Muscle layer of duodenum (tissue), 2 donors: ENCODE measurements at regions not wholly inside any gene's neighbourhood (a gene's known extent, or its start where the extent isn't known, plus 50 kb on each side); places are given as distances from the start of the nearest gene placed in this dataset.

Source experiments
- H3K27ac ChIP-seq: one replicate; pipeline ENCODE4 v1.7.0; 2013; ENCODE audit warnings: mild to moderate bottlenecking, low read length
- H3K27me3 ChIP-seq: one replicate; pipeline ENCODE4 v1.7.0; 2013; ENCODE audit warnings: low read depth, mild to moderate bottlenecking, control low read depth, low read length
- H3K36me3 ChIP-seq, 2 donors: one replicate each; pipeline ENCODE4 v1.7.0; 2013; ENCODE audit warnings: low read length in 2 of 2, control low read depth in 1 of 2, mild to moderate bottlenecking in 1 of 2; ENCODE audit not compliant: insufficient read depth in 2 of 2, control insufficient read depth in 1 of 2
- H3K4me1 ChIP-seq, 2 donors: one replicate each; pipeline ENCODE4 v1.7.0; 2013; ENCODE audit warnings: low read length in 2 of 2, mild to moderate bottlenecking in 2 of 2, control low read depth in 1 of 2, moderate library complexity in 1 of 2; ENCODE audit not compliant: insufficient read depth in 2 of 2, control insufficient read depth in 1 of 2
- H3K4me3 ChIP-seq, 2 donors: one replicate each; pipeline ENCODE4 v1.7.0; 2013; ENCODE audit warnings: low read length in 2 of 2, low read depth in 1 of 2, mild to moderate bottlenecking in 1 of 2
- H3K9me3 ChIP-seq, 2 donors: one replicate each; pipeline ENCODE4 v1.7.0; 2013; ENCODE audit warnings: low read length in 2 of 2, control low read depth in 1 of 2, mild to moderate bottlenecking in 1 of 2; ENCODE audit not compliant: control insufficient read depth in 1 of 2
- donor health status: healthy.

DNA sequence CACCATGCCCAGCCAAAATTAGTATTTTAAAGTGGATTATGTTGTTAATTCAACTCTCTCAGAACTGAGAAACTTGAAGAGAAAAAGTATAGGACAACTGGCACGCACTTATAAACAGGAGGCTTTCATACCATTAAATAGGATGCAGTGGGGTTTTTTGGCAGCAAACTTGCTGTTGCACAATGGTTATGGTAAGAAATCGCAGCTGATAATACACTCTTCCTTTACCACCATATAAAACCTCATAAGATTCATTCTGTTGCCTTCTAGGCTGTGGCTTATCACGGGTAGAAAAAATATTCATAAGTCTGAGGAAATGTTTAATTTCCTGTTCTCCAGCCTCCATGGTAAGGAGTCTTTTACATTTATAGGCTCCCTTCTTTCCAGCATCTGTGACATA lies 95.3 kb downstream of the TMCO5A start:
- Histone ChIP-seq H3K9me3 (no peaks in the 10 kb centered on the region), H3K27ac (no peak overlapping the region), H3K4me1 (no peaks in the 10 kb centered on the region), H3K27me3 (no peaks in the 10 kb centered on the region), H3K36me3 (no peaks in the 10 kb centered on the region), H3K4me3 (no peak overlapping the region)

DNA sequence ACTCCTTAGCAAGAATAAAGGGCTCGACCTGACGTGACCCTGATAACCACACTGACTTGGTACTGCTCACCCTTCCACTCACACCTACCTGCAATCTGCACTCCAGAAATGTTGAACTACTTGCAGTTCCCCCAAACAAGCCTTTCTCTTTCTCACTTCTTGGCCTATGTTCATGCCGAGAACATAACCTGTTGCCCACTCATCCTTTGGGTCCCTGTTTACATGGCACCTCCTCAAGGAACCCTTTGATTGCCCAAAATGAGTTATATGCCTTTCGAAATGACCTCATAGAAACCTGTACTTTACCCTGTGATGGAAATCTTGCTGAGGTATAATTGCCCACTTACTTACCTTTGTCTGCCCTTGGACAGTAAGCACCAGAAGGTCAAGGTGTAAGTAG lies 96.2 kb downstream of the TMCO5A start:
- no peaks in the 10 kb centered on the region for H3K4me1 ChIP-seq
- no peak overlapping the region for H3K27ac ChIP-seq
- no peaks in the 10 kb centered on the region for H3K27me3 ChIP-seq
- no peaks in the 10 kb centered on the region for H3K36me3 ChIP-seq
- H3K4me3 ChIP-seq = no peak overlapping the region
- no peaks in the 10 kb centered on the region for H3K9me3 ChIP-seq

DNA sequence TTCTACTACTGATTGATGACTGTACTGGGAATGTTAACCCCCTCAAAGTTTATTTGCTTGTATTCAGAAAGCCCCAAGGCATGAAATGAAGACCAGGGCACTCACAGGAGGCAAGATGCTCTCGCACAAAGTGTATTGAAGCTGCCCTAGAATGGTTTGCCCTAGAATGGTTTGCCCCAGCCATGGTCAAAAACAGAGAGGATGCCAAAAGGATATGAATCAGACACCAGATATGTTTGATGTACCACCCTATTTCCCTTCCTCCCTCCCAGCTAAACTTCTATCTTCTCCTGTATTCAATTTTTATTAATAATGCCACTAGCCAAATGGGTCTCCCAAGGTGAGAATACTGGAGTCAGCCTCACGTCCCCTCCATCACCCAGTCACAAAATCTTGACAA lies 101.3 kb downstream of the TMCO5A start:
- Histone ChIP-seq H3K27ac (no peak overlapping the region), H3K4me3 (no peak overlapping the region), H3K27me3 (no peaks in the 10 kb centered on the region), H3K4me1 (no peaks in the 10 kb centered on the region), H3K9me3 (no peaks in the 10 kb centered on the region), H3K36me3 (no peaks in the 10 kb centered on the region)

DNA sequence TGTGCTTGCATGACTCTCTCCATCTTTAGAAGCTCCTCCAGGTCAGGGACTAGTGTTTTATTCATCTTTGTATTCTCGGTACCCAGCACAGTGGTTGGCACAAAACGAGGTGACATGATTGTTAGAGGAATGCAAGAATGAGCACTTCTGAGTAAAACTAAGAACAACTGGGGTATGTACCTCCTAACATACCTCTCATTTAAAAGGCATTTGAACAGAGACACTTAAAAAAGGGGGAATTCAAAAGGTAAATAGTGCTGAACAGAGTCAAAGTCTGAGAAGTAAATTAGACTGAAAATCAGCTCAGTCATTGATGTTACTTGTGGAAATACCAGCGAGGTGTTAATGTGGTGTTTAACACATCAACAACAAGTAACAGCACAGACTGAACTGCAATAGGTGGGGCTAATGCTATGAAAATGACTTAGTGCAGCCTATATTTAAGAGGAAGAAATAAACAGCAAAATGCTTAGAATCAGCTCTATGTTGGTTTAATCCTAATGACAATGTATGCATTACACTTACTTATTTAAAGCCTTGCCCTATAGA lies 102.4 kb downstream of the TMCO5A start:
- H3K4me3 ChIP-seq = no peak overlapping the region

DNA sequence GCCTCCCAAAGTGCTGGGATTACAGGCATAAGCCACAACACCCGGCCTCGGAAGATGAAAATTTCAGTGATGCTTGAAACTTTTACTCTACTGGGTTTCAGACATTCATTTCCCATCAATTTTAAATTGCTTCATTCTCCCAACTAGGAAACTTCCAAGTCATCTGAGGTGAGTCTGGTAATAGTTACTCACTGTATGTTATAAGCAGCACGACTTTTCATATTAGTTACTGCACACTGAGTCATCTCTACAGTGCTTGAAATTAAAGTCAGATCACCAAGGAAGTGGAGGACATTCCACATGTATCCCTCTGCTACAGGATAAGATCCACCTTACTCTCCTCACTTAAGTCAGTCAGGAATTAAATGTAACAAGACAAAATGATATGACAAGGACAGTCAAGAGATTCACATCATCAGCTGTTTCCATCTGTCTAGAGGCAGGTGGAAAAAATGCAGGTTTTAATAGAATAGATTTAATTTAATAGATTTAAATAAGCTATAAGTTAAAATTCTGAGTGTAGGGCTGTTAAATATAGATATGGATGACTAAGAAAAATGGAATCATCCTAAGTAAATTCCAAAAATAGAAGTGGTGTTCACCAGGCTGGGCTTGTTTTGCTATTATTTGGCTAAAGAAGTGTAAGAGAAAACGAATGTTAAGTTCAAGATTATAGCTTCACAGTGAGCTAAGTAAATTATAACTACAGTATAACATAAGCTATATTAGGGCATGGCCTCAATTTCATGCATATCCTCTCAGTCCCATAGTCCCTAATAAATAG lies 104.4 kb downstream of the TMCO5A start:
- Histone ChIP-seq H3K27ac (no peak overlapping the region), H3K27me3 (no peaks in the 10 kb centered on the region), H3K9me3 (no peaks in the 10 kb centered on the region), H3K4me3 (no peak overlapping the region), H3K36me3 (no peaks in the 10 kb centered on the region), H3K4me1 (no peaks in the 10 kb centered on the region)

More for the DNA sequence above, 102.4 kb downstream of the TMCO5A start:
- no peaks in the 10 kb centered on the region for H3K36me3 ChIP-seq
- H3K4me1 ChIP-seq = no peaks in the 10 kb centered on the region
- no peak overlapping the region for H3K27ac ChIP-seq
- no peaks in the 10 kb centered on the region for H3K27me3 ChIP-seq
- H3K9me3 ChIP-seq = no peaks in the 10 kb centered on the region

DNA sequence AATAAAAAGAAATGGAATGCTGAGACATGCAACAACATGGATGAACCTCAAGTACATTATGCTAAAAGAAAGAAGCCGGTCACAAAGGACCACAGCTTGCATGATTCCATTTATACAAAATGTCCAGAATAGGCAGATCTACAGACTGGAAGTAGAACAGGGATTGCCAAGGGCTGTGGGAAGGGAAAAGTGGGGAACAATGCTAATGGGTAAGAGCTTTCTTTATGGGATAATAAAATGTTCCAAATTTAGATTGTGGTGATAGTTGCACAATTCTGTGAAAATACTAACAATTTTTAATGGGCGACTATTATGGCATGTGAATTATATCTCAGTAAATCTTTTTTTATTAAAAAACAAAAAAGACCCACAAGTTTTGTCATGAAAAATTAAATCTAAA lies 106.2 kb downstream of the TMCO5A start:
- Histone ChIP-seq H3K4me1 (no peaks in the 10 kb centered on the region), H3K36me3 (no peaks in the 10 kb centered on the region), H3K27me3 (no peaks in the 10 kb centered on the region), H3K9me3 (no peaks in the 10 kb centered on the region), H3K4me3 (no peak overlapping the region), H3K27ac (no peak overlapping the region)

DNA sequence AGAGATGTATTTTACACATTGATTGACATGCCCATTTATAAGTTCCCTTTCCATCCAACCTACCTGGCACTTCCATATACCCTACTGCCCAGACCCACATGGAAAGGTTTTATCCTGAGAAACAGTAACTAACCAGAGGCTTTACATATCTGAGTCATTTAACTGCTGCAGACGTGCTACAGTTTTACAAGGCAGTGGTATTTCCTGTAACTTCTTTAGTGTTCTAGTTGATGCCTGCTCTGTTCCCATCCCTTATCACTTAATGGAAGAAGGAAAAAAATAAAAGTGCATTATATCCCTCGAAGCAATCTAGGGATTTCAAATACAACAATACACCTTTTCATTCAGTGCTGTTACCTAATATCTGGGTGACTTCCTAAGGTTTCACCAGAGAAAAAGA lies 107.1 kb downstream of the TMCO5A start:
- Histone ChIP-seq H3K27me3 (no peaks in the 10 kb centered on the region), H3K9me3 (no peaks in the 10 kb centered on the region), H3K4me1 (no peaks in the 10 kb centered on the region), H3K36me3 (no peaks in the 10 kb centered on the region), H3K4me3 (no peak overlapping the region), H3K27ac (no peak overlapping the region)

DNA sequence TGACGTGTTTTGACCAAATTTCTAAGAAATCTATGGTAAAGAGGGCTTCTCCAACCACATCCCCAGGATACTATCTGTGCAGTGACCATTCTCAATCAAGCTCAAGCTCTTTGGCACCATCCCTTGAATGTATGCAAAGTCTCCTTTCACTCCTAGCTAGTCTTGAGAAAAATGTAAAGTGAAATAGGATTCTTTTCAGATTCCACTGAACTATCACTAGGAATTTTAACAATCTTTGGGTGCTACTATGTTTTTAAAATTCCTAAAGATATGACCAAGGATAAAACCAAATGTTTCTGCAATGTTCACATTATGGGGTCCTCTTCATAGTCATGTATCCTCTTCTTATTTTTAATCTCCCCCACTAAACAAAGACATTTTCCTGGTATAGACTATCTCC lies 107.8 kb downstream of the TMCO5A start:
- no peaks in the 10 kb centered on the region for H3K27me3 ChIP-seq
- no peaks in the 10 kb centered on the region for H3K36me3 ChIP-seq
- H3K4me3 ChIP-seq = no peak overlapping the region
- H3K27ac ChIP-seq = no peak overlapping the region
- no peaks in the 10 kb centered on the region for H3K9me3 ChIP-seq
- no peaks in the 10 kb centered on the region for H3K4me1 ChIP-seq

DNA sequence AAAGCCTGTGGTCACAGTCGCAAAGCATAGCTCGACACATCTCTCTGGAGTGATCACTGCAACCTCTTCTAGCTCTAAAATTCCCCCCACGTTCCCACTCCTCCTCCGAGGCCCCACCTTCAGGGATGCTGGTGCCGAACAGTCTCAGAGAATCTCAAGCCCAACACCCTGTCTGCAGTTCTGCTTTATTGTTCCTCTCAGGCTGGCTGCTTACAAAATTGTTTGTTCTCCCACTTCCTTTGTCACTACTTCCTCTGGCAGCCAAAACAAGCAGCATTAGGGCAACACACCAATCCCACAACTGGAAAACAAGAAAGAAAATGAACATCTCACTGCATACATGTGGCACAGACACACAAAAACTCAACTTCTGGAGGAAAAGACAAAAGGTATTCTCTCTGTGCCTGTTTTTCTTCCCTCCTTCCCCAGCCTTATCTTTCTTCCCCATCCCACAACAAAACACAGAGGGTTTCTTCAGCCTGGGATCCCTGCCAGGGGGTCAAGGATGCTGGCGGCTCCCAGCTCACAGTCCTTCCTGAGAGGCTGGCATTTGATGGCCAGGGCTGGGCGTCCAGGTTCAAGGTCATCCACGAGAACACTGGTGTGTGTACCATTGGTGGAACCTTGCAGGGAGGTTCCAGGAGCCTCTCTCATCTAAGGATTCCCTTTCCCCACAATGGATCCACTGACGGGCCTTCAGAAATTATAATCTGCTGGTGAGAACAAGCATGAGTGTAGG lies 108.4 kb downstream of the TMCO5A start:
- H3K36me3 ChIP-seq = no peaks in the 10 kb centered on the region
- no peak overlapping the region for H3K27ac ChIP-seq
- no peaks in the 10 kb centered on the region for H3K27me3 ChIP-seq
- H3K4me1 ChIP-seq = no peaks in the 10 kb centered on the region
- no peaks in the 10 kb centered on the region for H3K9me3 ChIP-seq
- H3K4me3 ChIP-seq = no peak overlapping the region

DNA sequence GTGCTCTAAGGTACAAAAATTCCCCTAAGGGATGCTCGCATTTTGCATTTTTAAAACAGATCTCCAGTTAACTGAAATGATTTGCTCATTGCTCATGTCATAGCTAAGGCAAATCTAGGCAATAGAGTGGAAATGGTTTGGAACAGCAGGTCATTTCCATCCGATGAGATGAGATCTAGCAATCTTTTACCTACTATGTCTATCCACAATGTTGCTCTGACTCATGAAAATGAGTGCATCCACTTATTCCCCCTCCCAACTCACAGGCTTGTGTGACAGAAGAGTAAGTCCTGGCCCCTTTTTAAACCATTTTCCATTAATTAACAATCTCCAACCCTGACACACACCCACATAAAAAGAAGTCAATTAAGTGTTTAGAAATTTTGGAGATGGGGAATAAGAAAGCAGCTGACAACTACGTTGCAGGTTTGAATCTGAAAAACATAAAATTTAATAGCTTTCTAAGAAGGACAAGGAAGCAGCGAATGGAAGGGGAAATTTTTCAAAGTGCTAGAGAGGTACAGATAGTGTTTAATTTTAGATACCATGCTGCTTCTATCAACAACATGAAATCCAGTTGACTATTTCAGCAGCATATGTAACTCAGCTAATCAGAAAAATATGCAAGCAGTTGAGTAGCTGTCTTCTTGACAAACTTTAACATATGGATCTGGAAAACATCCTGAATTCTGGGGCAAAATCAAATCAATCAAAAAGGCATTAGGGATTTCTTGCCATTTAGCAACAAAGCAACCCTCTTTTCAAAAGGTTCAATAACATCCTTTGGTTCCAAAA lies 112.0 kb downstream of the TMCO5A start:
- no peaks in the 10 kb centered on the region for H3K27me3 ChIP-seq
- no peaks in the 10 kb centered on the region for H3K9me3 ChIP-seq
- H3K27ac ChIP-seq = no peak overlapping the region
- no peaks in the 10 kb centered on the region for H3K4me1 ChIP-seq
- H3K36me3 ChIP-seq = no peaks in the 10 kb centered on the region
- H3K4me3 ChIP-seq = no peak overlapping the region

DNA sequence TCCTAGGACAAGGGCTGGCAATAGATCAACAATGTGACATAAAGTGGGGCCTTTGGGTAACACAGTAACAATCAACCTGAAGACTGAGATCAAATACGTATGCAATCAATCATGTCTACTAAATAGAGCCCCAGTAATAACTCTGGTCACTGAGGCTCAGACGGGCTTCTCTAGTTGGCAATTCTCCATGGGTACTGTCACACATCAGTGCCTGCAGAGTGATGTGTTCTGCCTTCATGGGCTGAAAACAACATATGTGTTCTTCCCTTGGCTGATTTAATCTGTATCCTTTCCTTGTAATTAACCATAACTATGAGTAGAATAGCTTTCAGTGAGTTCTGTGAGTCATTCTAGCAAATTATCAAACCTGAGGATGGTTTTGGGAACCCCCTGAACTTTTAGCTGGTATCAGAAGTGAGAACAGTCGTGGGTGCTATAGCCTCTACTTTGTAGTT lies 113.6 kb downstream of the TMCO5A start:
- no peaks in the 10 kb centered on the region for H3K9me3 ChIP-seq
- H3K27me3 ChIP-seq = no peaks in the 10 kb centered on the region
- H3K4me3 ChIP-seq = no peak overlapping the region
- H3K27ac ChIP-seq = no peak overlapping the region
- H3K4me1 ChIP-seq = no peaks in the 10 kb centered on the region
- no peaks in the 10 kb centered on the region for H3K36me3 ChIP-seq
